RCC 7860 (cell line): ENCODE measurements at regions not wholly inside any gene's neighbourhood (a gene's known extent, or its start where the extent isn't known, plus 50 kb on each side); places are given as distances from the start of the nearest gene placed in this dataset.

ENCODE experiments used
- DNase-seq: peaks from one replicate; pipeline ENCODE4 v3.0.0-alpha.2; 2015; ENCODE audit warnings: low spot score
- FAIRE-seq: peaks from 2 replicates; lab custom pipeline; 2012; peaks lifted over from hg19 to GRCh38; lab: Jason Lieb, UNC

DNA sequence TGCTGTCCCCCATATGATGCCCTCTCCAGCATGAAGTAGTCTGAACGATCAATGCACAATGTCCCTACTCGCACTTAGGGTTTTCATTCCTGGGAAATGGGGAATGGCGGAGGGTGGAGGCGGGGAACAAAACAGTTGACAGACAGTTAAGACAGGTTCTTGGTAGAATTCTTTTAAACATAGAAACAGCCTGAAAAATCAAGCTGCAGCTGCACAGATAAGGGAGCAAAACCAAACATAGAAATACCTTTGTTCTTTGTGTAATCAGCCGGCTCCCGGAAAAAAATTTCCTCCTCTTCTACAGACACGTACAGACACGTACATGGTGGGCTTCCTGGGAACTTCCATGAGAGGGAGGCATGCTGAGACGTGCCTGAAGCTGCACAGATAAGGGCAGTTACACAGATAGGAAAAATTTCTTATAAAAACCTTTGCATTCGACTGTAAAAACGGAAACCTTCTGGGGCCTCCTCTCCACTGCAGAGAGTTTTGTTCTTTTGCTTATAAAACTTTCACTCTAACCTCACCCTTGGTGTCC, 662.4 kb upstream of the PTPRD start:
- DNase-seq: no peak
- no peak for FAIRE-seq

DNA sequence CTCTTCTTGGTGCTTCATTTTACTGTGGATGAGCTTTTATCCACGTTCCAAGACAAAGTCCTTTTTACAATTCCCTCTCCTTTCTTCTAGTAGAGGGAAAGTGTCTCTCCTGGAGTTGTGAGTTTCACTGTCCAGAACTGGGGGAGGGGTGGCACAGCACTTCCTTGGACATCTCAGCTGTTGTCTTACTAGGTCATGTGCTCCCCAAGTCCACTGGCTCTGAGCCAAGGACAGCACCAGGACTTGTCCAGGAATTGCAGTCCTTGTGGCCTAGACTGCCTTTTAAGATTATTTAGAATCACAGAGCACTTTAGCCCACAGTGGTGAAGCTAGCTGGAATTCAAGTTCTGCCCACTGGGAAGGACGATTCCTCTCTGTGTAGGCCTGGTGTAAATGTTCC, 700.2 kb upstream of the PTPRD start:
- DNase-seq (no peak), FAIRE-seq (no peak)

DNA sequence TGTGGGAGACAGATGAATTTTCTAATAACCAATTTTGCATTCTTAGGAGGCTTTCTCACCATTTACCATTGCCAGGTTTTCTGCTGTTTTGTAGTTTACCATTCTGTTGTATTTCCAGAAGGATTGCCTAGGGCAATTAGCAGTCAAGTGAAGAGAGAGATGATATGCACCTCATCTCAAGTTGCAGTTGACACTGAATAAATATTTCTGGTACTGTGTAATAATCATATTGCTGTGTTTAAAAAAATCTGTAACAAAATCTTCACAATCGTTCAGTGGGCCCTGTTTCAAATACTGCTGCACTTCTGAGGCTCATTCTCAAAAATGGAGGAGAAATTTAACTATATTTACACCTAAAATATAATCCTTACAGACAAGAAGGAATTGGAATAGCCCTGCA, 706.1 kb upstream of the PTPRD start:
- DNase-seq (no peak), FAIRE-seq (no peak)

DNA sequence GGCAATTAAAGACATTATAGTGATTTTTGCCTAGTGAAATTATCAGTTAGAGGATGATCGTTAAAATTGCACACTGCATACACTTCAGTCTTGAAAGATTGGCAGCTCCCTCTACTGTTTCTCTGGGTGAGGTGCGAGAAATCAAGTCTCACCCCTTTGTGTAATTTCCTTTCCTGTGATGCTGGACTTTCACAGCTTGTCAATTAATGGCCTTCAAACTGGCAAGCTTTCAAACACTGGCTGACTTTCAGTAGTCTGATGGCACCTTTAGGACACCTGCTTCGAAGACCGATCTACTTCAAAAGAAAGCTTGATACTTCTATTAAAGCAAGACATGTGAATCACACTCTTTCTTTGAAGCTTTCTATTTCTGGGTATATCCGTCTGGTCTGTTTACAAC, 706.7 kb upstream of the PTPRD start:
- DNase-seq: no peak
- no peak for FAIRE-seq

DNA sequence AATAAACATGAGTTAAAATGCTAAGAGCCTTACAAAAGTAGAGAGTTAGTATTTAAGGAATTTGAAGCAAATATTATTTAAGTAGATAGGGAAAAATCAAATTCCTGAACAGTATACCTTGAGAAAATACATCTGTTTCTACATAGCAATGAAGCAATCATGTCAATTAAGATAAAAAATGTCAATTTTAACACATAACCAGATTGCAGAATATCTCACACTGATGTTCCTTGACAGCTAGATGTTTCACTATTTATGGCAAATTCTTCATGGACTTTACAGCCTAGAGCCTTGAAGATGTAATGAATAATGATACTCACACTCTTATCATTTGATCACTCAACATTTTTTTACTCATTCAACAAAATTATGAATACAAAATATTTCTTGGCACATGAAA, 708.2 kb upstream of the PTPRD start:
- FAIRE-seq (no peak), DNase-seq (no peak)

DNA sequence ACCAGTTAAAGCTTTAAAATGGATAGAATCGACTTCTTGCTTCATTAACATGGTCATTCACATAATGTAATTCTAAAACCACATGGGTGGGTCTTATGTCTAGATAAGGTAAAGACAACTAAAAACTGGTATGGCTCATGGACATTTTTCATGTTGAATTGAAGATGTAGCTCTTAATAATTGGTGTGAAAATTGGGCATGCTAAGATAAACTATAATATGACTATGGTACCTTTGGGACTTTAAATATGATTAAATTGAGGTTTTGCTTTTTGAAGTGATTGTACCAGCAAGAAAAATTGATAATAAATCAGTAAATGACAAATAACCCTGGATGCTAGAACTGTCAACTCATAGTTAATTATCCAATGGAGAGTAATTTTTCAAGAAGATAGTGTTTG, 710.7 kb upstream of the PTPRD start:
- FAIRE-seq: no peak
- DNase-seq: no peak

DNA sequence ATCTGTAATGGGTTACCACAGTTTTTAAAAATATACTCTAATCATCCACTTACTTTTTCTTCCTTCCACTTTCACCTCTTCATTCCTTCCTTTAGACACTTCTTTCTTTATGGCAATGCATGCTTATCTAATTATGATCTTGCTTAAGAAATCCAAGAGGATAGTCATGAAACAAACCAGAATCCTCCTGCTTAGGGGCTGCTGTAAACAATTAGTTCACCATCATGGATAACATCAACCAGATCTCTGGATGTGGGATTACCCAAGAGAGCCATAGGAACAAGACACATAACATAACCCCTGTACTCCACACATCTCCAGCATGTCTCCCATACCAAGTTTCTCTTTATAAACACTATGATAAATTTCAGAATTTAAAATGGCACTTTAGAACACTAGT, 713.4 kb upstream of the PTPRD start:
- no peak for FAIRE-seq
- DNase-seq: no peak

DNA sequence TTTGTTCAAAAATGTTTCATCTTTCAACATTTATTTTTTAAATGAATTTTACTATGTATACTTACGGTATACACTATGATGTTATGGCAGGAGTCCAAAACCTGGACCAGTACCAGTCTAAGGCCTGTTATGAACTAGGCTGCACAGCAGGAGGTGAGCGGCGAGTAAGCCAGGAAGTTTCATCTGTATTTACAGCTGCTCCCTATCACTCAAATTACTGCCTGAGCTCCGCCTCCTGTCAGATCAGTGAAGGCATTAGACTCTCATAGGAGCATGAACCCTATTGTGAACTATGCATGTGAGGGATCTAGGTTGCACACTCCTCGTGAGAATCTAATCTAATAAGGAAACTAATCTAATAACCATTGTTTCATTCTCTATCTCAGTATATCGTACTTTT, 715.5 kb upstream of the PTPRD start:
- no peak for FAIRE-seq
- DNase-seq: no peak

DNA sequence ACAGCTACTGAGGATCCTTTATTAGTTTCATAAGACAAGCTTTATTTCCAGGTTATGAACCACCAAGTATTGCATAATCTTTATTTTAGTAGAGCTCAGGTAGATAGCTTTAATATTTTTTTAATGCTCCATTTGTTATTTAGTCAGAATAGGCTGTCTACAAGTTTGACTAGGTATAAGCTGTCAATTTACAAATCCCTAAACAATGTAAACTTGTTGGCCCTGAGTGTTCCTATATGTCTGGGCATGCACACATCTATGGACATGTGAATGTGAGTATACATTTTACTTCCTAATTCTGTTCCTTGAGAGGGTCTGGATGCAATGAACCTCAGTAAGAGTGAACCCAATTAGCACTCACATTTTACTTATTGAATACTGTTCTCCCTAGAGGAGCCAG, 722.2 kb upstream of the PTPRD start:
- FAIRE-seq (no peak), DNase-seq (no peak)

DNA sequence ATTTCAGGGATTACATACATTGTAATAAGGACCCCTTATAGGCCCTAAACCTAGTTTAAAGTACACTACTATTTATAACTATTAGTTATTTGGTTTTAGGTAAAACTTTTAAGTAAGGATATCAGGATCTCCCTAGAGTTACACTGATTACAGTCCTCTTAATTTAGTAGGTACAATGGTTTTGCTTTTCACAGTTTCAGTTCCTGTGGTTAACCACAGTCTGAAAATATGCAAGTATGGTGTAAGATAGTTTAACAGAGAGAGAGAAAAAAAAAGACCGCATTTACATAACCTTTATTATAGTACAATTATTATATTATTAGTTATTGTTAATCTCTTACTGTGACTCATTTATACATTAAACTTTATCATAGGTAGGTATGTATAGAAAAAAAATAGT, 725.3 kb upstream of the PTPRD start:
- DNase-seq (no peak), FAIRE-seq (no peak)

DNA sequence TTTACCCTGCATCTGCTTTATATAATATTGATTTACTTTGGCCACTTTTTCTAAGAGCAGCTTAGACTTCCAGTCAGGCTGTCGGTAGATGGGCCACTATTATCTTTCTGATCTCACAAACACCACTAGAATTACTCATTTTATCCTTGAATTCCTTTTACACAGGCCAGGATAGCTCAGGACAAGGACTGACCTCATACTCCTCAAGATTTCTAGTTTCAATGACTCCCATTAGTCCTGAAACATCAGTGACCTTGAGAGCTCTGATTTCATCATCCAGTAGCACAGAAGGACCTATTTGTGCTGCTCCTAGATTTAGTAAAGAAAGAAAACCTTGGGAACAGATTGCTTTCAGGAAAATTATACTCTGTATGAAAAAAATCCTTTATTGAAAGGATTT, 727.9 kb upstream of the PTPRD start:
- DNase-seq (no peak), FAIRE-seq (no peak)

DNA sequence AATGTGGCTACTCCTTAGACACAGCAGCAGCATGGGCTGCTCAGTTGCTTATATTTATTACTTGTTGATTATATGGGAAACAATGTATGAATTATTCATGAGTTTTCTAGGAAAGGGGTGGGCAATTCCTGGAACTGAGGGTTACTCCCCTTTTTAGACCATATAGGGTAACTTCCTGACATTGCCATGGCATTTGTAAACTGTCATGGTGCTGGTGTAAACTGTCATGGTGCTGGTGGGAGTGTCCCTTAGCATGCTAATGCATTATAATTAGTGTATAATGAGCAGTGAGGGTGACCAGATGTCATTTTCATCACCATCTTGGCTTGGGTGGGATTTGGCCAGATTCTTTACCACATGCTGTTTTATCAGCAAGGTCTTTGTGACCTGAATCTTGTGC, 734.6 kb upstream of the PTPRD start:
- FAIRE-seq: no peak
- no peak for DNase-seq

DNA sequence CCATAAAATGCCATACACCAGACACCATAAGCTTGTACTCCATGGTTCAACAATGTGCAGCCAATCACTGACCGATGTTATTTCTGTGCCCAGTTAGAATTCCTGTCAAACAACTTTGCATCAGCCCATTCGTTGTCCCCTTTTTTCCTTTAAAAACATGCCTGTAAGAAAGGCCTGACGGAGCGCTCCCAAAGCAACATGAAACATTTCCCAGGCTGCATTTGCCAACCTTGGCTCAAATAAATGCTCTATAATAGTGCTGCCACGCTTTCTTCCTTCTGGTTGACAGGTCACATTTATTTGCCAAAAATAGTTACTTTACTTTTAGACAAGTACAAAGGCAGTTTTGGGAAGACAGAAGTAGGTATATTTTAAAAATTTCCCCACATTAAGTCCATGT, 735.6 kb upstream of the PTPRD start:
- no peak for FAIRE-seq
- no peak for DNase-seq

DNA sequence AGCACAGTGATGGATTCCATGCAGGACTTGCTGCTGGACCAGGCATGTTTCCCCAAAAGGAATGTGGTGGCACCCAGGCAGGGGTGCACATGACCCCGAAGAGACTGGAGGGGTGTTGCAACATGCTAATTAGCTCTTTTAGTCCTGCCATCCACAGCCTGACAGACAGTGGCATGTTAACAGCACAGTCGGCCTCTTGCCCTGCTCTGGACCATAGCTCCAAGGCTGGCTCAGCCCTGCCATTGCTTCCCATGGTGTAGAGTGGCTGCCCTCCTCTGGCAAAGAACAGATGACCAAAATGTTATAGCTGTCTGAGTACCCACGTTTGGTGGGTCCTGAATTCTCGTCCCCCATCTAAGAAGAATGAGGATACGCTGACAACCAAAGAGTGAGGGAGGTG, 736.4 kb upstream of the PTPRD start:
- DNase-seq: no peak
- FAIRE-seq: no peak

DNA sequence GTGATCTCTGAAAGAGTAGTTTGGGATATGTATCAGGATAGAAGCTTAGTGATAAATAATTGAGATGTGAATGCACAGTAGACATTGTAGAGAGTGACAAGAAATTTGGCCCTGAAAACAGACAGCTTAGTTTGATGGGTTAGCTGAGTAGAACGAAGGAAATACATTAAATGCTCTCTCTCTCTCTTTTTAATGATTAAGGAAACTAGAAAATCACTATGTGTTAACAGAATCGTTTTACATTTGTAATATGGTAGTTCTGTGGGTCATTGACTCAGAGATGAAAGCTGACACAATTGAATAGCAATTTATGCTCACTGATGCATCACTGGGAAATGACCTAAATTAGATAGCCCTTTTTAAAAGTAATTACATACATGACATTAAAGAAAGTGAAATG, 739.8 kb upstream of the PTPRD start:
- DNase-seq (no peak), FAIRE-seq (no peak)

DNA sequence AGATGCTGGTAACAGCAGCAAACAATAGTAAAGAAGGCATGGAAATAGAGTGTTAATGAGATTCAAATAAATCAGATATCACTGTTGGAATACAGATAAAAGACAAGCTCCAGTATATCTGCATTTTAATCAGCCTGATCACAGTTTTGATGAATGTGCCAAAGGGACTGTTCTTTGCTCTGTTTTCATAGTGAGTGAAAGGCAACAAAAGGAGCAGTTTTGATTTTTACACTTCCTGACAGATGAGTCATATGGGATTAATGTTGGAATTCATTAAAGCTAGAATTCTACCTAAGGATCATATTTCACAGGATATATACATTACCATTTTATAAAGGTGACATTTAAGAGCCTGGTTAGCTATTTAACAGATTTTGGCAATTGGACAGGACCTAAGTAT, 743.3 kb upstream of the PTPRD start:
- FAIRE-seq: no peak

DNA sequence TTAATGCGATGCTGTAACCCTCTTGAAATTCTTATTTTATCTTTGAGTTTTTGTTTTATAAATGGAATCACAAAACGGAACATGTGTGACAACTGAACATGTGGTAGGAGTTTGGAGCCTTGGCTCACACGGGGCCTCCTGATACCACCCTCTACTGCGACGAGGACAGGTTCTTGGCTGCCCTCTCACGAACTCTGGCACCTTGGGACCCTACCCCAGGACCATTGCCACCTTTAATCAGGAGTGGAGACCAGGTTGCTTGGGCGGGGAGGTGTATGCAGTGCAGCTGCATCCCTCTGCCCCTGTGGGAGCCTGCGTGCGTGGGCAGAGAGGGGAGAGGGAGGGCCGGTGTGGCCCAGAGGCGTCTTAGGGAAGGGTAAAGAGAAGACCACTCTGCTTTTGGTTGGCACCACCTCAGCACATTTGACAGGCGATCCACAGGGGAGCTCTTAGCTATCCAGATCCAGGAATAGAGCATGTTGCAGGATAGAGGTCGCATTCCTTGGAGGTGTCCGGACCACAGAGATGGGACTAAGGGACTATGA, 753.9 kb upstream of the PTPRD start:
- DNase-seq: no peak
- no peak for FAIRE-seq

More for the DNA sequence above, 743.3 kb upstream of the PTPRD start:
- no peak for DNase-seq

DNA sequence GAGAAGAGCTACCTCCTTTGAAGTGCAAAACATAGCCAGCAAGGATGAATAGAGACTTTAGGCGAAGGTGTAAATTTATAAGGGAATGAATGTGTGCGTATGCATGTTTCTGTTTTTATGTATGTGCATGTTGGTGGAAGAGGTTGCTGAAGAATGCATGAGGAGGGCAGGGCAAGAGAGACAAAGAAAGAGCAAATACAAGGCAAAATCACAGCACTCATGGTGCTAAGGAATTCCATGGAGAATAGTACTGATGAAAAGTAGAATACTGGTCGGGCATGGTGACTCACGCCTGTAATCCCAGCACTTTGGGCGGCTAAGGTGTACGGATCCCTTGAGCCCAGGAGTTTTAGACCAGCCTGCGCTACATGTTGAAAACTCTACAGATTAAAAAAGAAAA, 762.1 kb upstream of the PTPRD start:
- no peak for DNase-seq
- no peak for FAIRE-seq

DNA sequence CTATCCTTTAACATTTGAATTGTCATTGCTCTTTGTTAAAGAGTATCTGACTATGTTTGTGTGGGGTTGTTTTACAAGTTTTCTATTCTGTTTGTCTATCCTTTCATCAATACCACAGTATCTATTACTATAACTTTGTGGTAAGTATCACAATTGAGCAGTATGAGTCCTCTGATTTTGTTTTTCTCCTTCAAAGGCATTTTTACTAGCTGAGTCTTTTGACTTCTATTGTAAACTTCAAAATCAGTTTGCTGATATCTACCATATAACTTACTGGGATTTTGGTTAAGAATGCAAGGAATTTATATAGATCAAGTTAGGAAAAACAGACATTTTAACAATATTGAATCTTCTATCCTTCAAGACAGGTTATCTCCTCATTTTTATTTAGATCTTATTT, 789.8 kb upstream of the PTPRD start:
- no peak for DNase-seq
- FAIRE-seq: no peak

DNA sequence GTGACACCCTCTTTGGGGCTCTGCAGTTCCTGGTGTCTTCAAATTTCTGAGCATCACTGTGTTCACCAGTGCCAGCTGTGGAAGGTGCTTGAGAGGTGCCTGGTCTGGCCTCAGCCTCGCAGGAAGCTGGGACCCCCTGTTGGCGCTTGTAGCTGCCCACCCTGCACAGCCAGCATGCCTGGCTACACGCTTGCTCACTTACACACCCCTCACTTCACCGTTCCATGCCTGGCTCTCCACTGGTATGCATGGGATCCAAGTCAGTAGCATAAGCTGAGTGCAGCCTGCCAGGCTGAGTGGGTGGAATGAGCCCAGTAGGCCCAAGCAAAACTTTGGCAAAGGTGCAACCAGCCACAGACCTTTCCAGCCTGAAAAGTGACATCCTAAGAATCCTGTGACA, 801.4 kb upstream of the PTPRD start:
- DNase-seq: no peak
- FAIRE-seq: no peak

DNA sequence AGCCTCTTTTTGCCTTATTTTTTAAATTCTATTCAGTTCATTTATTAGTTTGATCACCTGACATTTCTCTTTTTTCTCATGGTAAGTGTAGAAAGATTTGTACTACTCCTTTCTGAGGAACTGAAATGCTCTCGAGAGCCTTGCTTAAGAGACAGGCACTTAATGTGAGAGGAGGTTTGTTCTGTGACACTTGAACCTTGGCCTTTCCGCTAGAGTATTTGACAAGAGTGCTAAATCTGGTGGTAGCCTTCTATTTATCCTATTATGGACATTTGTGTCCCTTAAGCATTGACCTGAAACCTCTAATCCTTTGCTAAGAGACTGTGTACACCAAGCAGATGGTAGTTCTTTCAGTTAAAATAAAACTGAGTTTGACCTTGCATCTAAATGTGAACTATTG, 805.0 kb upstream of the PTPRD start:
- no peak for DNase-seq
- no peak for FAIRE-seq

DNA sequence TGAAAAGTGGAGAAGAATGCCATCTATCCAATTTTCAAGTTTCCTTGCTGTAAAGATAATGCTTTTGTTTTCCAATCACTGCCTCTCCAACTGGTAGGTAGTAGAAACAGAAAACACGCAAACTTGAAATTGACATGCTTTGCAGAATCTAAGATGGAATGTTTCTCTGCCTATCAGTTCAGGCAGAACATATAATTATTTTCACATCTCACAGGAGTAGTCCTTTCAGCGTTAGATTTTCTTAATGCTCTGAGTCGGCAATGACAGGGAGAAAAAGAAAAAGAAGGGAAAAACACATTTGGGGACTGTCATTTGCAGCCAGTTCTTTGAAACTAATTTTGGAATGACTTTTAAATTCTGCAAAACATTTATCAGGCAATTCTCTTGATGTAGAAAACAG, 818.7 kb upstream of the PTPRD start:
- DNase-seq (no peak), FAIRE-seq (no peak)

DNA sequence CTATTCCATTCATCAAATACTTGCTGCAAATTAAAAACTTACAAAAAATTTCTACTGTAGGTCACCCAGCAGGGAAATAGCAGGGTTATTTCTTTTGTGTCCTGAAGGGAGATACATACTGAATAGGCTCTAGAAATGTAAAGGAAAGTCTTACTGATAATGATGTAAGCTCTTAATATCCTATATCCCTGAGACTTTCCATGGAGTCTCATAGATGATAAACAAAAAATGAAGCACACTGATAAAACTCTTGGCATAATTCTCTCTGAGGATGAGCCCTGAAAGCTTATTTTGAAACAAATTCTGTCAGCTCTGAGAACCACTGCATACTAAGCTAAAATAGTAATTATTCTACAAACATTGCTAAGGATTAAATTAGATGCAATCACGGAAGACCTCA, 819.6 kb upstream of the PTPRD start:
- FAIRE-seq (no peak), DNase-seq (no peak)

DNA sequence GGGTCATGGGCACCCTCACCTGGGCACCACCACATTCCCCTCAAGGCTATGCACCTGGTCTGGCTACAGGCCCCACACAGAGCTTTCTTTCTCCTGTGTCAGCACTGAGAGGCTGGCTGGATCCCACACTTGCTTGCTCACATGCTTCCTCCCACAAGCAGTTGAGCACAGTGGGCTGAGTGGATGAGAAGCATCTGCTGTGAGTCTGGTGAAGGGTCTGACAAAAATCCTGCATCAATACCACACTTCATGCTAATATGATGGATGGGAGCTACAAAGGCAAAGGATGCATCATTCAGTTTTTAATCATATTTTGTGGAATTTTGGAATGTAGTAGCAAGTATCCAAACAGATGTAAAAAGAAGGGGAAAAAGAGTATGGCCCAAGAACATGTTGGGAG, 830.8 kb upstream of the PTPRD start:
- no peak for DNase-seq
- FAIRE-seq: no peak
